Brain pericyte (primary cell): ENCODE measurements at regions not wholly inside any gene's neighbourhood (a gene's known extent, or its start where the extent isn't known, plus 50 kb on each side); places are given as distances from the start of the nearest gene placed in this dataset.
"Not testable (repeated sequence)": the region's sequence is repeated elsewhere in the genome, so short reads cannot be mapped to it uniquely, and the experiment has no call there.

Experiments
- DNase-seq: peaks from one replicate; pipeline ENCODE4 v3.0.0-alpha.2; 2012; ENCODE audit warnings: low read depth, low spot score

GRCh38 chr2:111287646-111288568 is 167.2 kb downstream of the BCL2L11 start:
- not testable (repeated sequence) for DNase-seq

- DNase-seq = not testable (repeated sequence)
Measured at GRCh38 chr2:111290370-111290769, 169.7 kb downstream of the BCL2L11 start.

- not testable (repeated sequence) for DNase-seq
Measured at GRCh38 chr2:111291566-111291965, 170.9 kb downstream of the BCL2L11 start.

- not testable (repeated sequence) for DNase-seq
Measured at GRCh38 chr2:111292232-111292968, 171.7 kb downstream of the BCL2L11 start.

- DNase-seq = not testable (repeated sequence)
Measured at GRCh38 chr2:111294699-111295098, 174.0 kb downstream of the BCL2L11 start.

- DNase-seq = not testable (repeated sequence)
Measured at GRCh38 chr2:111296122-111296804, 175.5 kb downstream of the BCL2L11 start.

- not testable (repeated sequence) for DNase-seq
Measured at GRCh38 chr2:111297128-111297527, 176.4 kb downstream of the BCL2L11 start.

- DNase-seq = not testable (repeated sequence)
Measured at GRCh38 chr2:111298927-111299326, 178.2 kb downstream of the BCL2L11 start.

- not testable (repeated sequence) for DNase-seq
Measured at GRCh38 chr2:111299635-111300034, 178.9 kb downstream of the BCL2L11 start.

GRCh38 chr2:111301677-111302076 is 181.0 kb downstream of the BCL2L11 start:
- not testable (repeated sequence) for DNase-seq

- DNase-seq = not testable (repeated sequence)
Measured at GRCh38 chr2:111302397-111303218, 181.9 kb downstream of the BCL2L11 start.

GRCh38 chr2:111307302-111307701 is 186.6 kb downstream of the BCL2L11 start:
- not testable (repeated sequence) for DNase-seq

- DNase-seq = not testable (repeated sequence)
Measured at GRCh38 chr2:111309231-111310075, 188.7 kb downstream of the BCL2L11 start.

GRCh38 chr2:111310395-111310794 is 189.7 kb downstream of the BCL2L11 start:
- DNase-seq = not testable (repeated sequence)

GRCh38 chr2:111311568-111311967 is 190.9 kb downstream of the BCL2L11 start:
- DNase-seq = not testable (repeated sequence)

- DNase-seq = peak; percentile 79
Measured at GRCh38 chr2:111312897-111313607, 192.3 kb downstream of the BCL2L11 start.

GRCh38 chr2:111313711-111314110 is 193.0 kb downstream of the BCL2L11 start:
- DNase-seq = not testable (repeated sequence)

- not testable (repeated sequence) for DNase-seq
Measured at GRCh38 chr2:111315188-111315917, 194.6 kb downstream of the BCL2L11 start.
